SK-N-MC (cell line): ENCODE measurements at regions not wholly inside any gene's neighbourhood (a gene's known extent, or its start where the extent isn't known, plus 50 kb on each side); places are given as distances from the start of the nearest gene placed in this dataset.

Experiments used
- EZH2 ChIP-seq: fragments of 200-600 bp; sonication (generic); IDR thresholded peaks from one replicate; pipeline ENCODE4 v1.6.1; 2017; ENCODE audit warnings: antibody characterized with exemption
- POLR2AphosphoS5 ChIP-seq: IDR thresholded peaks from 2 replicates; pipeline ENCODE4 v1.6.1; 2012; ENCODE audit warnings: mild to moderate bottlenecking, low read depth, low read length, borderline replicate concordance

- TF ChIP-seq POLR2AphosphoS5, result no peak
- no peak for TF ChIP-seq EZH2
Observed at GRCh38 chr4:24248674-24249630, 335.4 kb downstream of the DHX15 start.
